ENCODE measurements at regions not wholly inside any gene's neighbourhood (a gene's known extent, or its start where the extent isn't known, plus 50 kb on each side); places are given as distances from the start of the nearest gene placed in this dataset.
"Not testable (repeated sequence)": the region's sequence is repeated elsewhere in the genome, so short reads cannot be mapped to it uniquely, and the experiment has no call there.

- FAIRE-seq: no peak
Observed at GRCh38 chrX:129361576-129361975, 161.7 kb downstream of the SMARCA1 start.

- no peak for FAIRE-seq
Observed at GRCh38 chrX:129360175-129360574, 163.1 kb downstream of the SMARCA1 start.

- no peak for FAIRE-seq
Observed at GRCh38 chrX:129359269-129359668, 164.0 kb downstream of the SMARCA1 start.

- not testable (repeated sequence) for FAIRE-seq
Observed at GRCh38 chrX:129357428-129357827, 165.9 kb downstream of the SMARCA1 start.

- no peak for FAIRE-seq
Observed at GRCh38 chrX:129347291-129347690, 176.0 kb downstream of the SMARCA1 start.

GRCh38 chrX:129346574-129346973 is 176.7 kb downstream of the SMARCA1 start:
- no peak for FAIRE-seq

GRCh38 chrX:129337264-129337663 is 186.0 kb downstream of the SMARCA1 start:
- not testable (repeated sequence) for FAIRE-seq

GRCh38 chrX:129323115-129323514 is 200.2 kb downstream of the SMARCA1 start:
- no peak for FAIRE-seq

GRCh38 chrX:129318375-129318774 is 204.9 kb downstream of the SMARCA1 start:
- FAIRE-seq: no peak

- no peak for FAIRE-seq
Observed at GRCh38 chrX:129316461-129316860, 206.8 kb downstream of the SMARCA1 start.

- no peak for FAIRE-seq
Observed at GRCh38 chrX:129310000-129310399, 213.3 kb downstream of the SMARCA1 start.

- no peak for FAIRE-seq
Observed at GRCh38 chrX:129262912-129263311, 260.4 kb downstream of the SMARCA1 start.

- not testable (repeated sequence) for FAIRE-seq
Observed at GRCh38 chrX:129255516-129255915, 267.8 kb downstream of the SMARCA1 start.

GRCh38 chrX:129249563-129249962 is 273.7 kb downstream of the SMARCA1 start:
- FAIRE-seq: no peak

GRCh38 chrX:129247642-129248041 is 275.6 kb downstream of the SMARCA1 start:
- FAIRE-seq: no peak

GRCh38 chrX:129239371-129239770 is 283.9 kb downstream of the SMARCA1 start:
- no peak for FAIRE-seq

GRCh38 chrX:129238011-129238410 is 285.3 kb downstream of the SMARCA1 start:
- FAIRE-seq: no peak

GRCh38 chrX:129235903-129236302 is 287.4 kb downstream of the SMARCA1 start:
- no peak for FAIRE-seq

GRCh38 chrX:129233786-129234185 is 289.5 kb downstream of the SMARCA1 start:
- no peak for FAIRE-seq

- FAIRE-seq: no peak
Observed at GRCh38 chrX:129230850-129231512, 292.3 kb downstream of the SMARCA1 start.

- FAIRE-seq: no peak
Observed at GRCh38 chrX:129230168-129230567, 293.1 kb downstream of the SMARCA1 start.

GRCh38 chrX:129227366-129227765 is 295.9 kb downstream of the SMARCA1 start:
- no peak for FAIRE-seq

GRCh38 chrX:129193357-129193756 is 329.9 kb downstream of the SMARCA1 start:
- FAIRE-seq: no peak

GRCh38 chrX:129188231-129188630 is 335.1 kb downstream of the SMARCA1 start:
- FAIRE-seq: no peak

- FAIRE-seq: no peak
Observed at GRCh38 chrX:129176710-129177109, 346.6 kb downstream of the SMARCA1 start.

Data from TTC549 (cell line).